ENCODE measurements at regions not wholly inside any gene's neighbourhood (a gene's known extent, or its start where the extent isn't known, plus 50 kb on each side); places are given as distances from the start of the nearest gene placed in this dataset.

DNA sequence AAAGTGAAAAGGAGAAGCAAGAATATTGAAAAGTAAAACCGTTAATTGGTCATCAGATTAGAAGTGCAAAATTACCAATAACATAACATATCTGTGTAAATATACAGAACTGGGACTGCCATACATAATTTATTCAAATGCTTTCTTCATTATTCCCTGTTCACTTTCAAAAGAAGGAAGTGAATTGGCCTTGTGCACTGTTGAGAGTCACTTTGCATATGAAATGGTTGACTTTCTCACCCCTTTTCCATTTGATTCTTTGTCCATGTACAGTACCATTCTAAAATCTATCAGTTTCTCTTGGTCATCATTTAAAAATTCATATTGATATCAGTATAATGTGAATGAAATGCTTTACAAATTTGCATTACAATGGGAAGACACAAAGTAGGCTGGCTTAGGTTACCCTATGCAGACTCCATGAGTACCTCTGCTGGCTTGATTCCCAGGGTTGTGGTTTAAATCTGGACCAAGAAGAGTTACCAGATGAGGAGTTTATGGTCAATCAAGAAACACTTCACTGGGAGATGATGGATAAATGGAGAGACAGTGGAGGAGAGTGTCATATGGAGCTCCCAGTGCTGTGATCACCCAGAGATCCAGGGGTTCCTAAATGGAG lies 210.9 kb upstream of the TOPAZ1 start:
- Histone ChIP-seq H3K4me3 (ENCODE audit: low read length) (no peak overlapping the region), H3K36me3 (ENCODE audit: insufficient read depth, low read length) (no peaks in the 10 kb centered on the region), H3K9me2 (replicated peaks; ENCODE audit: insufficient read depth, low read length) (no peaks in the 10 kb centered on the region), H3K9ac (ENCODE audit: low read length) (no peak overlapping the region), H3K27ac (ENCODE audit: low read length) (no peak overlapping the region), H3K79me2 (ENCODE audit: low read length) (no peaks in the 10 kb centered on the region), H3K4me1 (ENCODE audit: low read length) (peaks cover 9% of the 10 kb centered on the region), H3K9me3 (ENCODE audit: low read length) (no peaks in the 10 kb centered on the region), H3K4me2 (ENCODE audit: low read depth, low read length, poor library complexity, severe bottlenecking) (no peak overlapping the region), H4K20me1 (ENCODE audit: insufficient read depth, low read depth, low read length) (no peaks in the 10 kb centered on the region; the same call in 1 of the 2 replicates), H3K27me3 (ENCODE audit: low read length) (no peaks in the 10 kb centered on the region), H2AFZ (ENCODE audit: low read length) (no peak overlapping the region)
- no peak for DNase-seq

GRCh38 chr3:44031387-44032380 lies 210.0 kb upstream of the TOPAZ1 start:
- peaks cover 16% of the 10 kb centered on the region for H3K4me1 ChIP-seq (ENCODE audit: low read length)

DNA sequence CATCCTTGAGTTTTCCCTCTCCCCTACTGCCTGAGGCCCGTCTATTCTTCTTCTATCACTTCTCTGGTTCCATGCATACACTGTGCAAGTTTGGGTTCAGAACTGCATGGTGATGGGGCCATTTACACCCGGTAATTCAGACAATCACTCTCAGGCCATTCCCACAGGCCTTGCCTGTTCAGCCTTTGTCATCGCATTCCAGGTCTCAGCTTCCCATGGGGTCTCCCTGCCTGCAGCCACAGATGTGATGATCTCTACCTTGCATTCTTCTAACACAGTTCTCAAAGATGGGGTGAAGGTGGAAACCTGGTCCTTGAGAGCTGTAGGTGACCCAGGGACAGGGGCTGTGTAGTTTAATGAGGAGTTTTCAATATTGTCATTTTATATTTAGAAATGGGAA lies 209.2 kb upstream of the TOPAZ1 start:
- no peaks in the 10 kb centered on the region for H3K79me2 ChIP-seq (ENCODE audit: low read length)
- H3K4me1 ChIP-seq (ENCODE audit: low read length) = peaks cover 16% of the 10 kb centered on the region
- H3K36me3 ChIP-seq (ENCODE audit: insufficient read depth, low read length) = no peaks in the 10 kb centered on the region
- no peaks in the 10 kb centered on the region for H3K9me2 ChIP-seq (replicated peaks; ENCODE audit: insufficient read depth, low read length)
- H2AFZ ChIP-seq (ENCODE audit: low read length) = no peak overlapping the region
- no peaks in the 10 kb centered on the region for H3K9me3 ChIP-seq (ENCODE audit: low read length)
- no peak for DNase-seq
- H3K9ac ChIP-seq (ENCODE audit: low read length) = no peak overlapping the region
- no peak overlapping the region for H3K27ac ChIP-seq (ENCODE audit: low read length)
- H3K4me2 ChIP-seq (ENCODE audit: low read depth, low read length, poor library complexity, severe bottlenecking) = no peak overlapping the region
- no peaks in the 10 kb centered on the region; the same call in 1 of the 2 replicates for H4K20me1 ChIP-seq (ENCODE audit: insufficient read depth, low read depth, low read length)
- H3K27me3 ChIP-seq (ENCODE audit: low read length) = no peaks in the 10 kb centered on the region
- H3K4me3 ChIP-seq (ENCODE audit: low read length) = no peak overlapping the region

More at GRCh38 chr3:44031387-44032380, 210.0 kb upstream of the TOPAZ1 start:
- no peak for DNase-seq
- no peak overlapping the region for H3K4me2 ChIP-seq (ENCODE audit: low read depth, low read length, poor library complexity, severe bottlenecking)
- H3K27ac ChIP-seq (ENCODE audit: low read length) = no peak overlapping the region
- H3K79me2 ChIP-seq (ENCODE audit: low read length) = no peaks in the 10 kb centered on the region
- H2AFZ ChIP-seq (ENCODE audit: low read length) = no peak overlapping the region
- H4K20me1 ChIP-seq (ENCODE audit: insufficient read depth, low read depth, low read length) = no peaks in the 10 kb centered on the region; the same call in 1 of the 2 replicates
- H3K27me3 ChIP-seq (ENCODE audit: low read length) = no peaks in the 10 kb centered on the region
- H3K9me3 ChIP-seq (ENCODE audit: low read length) = no peaks in the 10 kb centered on the region
- no peaks in the 10 kb centered on the region for H3K9me2 ChIP-seq (replicated peaks; ENCODE audit: insufficient read depth, low read length)
- H3K36me3 ChIP-seq (ENCODE audit: insufficient read depth, low read length) = no peaks in the 10 kb centered on the region
- H3K9ac ChIP-seq (ENCODE audit: low read length) = no peak overlapping the region
- H3K4me3 ChIP-seq (ENCODE audit: low read length) = no peak overlapping the region

- H3K4me3 ChIP-seq (ENCODE audit: low read length) = no peak overlapping the region
Measured at GRCh38 chr3:44033123-44033522, 208.6 kb upstream of the TOPAZ1 start.

DNA sequence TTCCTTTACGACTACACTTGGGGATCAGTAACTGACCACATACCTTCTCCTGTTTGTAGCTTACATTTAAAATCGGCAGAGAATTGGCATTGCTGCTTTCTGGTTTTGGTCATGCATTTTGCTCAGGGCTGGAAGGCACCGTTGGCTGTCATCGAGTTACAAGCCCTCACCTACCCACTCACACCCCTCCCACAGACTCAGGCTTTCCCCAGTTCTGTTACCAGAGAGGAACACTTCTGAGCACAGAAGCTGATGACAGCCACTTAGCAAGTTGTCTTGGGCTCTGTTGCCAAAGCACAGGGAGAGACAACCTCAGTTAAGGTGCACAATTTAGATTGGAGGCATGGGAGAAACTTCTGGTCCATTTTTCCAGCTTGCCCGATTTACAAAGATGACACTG lies 204.8 kb upstream of the TOPAZ1 start:
- Histone ChIP-seq H3K27me3 (ENCODE audit: low read length) (no peaks in the 10 kb centered on the region), H3K36me3 (ENCODE audit: insufficient read depth, low read length) (no peaks in the 10 kb centered on the region), H4K20me1 (ENCODE audit: insufficient read depth, low read depth, low read length) (no peaks in the 10 kb centered on the region), H3K9me3 (ENCODE audit: low read length) (no peaks in the 10 kb centered on the region), H3K9ac (ENCODE audit: low read length) (no peak overlapping the region), H3K27ac (ENCODE audit: low read length) (no peak overlapping the region), H3K9me2 (replicated peaks; ENCODE audit: insufficient read depth, low read length) (no peaks in the 10 kb centered on the region), H3K4me3 (ENCODE audit: low read length) (no peak overlapping the region), H3K4me2 (ENCODE audit: low read depth, low read length, poor library complexity, severe bottlenecking) (no peak overlapping the region), H3K79me2 (ENCODE audit: low read length) (no peaks in the 10 kb centered on the region), H3K4me1 (ENCODE audit: low read length) (peaks cover 7% of the 10 kb centered on the region; the same call in 1 of the 2 replicates), H2AFZ (ENCODE audit: low read length) (no peak overlapping the region)
- DNase-seq = no peak

More at GRCh38 chr3:44033123-44033522, 208.6 kb upstream of the TOPAZ1 start:
- Histone ChIP-seq H2AFZ (ENCODE audit: low read length) (no peak overlapping the region), H3K4me1 (ENCODE audit: low read length) (peaks cover 16% of the 10 kb centered on the region), H3K9me2 (replicated peaks; ENCODE audit: insufficient read depth, low read length) (no peaks in the 10 kb centered on the region), H3K9ac (ENCODE audit: low read length) (no peak overlapping the region), H3K36me3 (ENCODE audit: insufficient read depth, low read length) (no peaks in the 10 kb centered on the region), H4K20me1 (ENCODE audit: insufficient read depth, low read depth, low read length) (no peaks in the 10 kb centered on the region), H3K27ac (ENCODE audit: low read length) (no peak overlapping the region), H3K9me3 (ENCODE audit: low read length) (no peaks in the 10 kb centered on the region), H3K79me2 (ENCODE audit: low read length) (no peaks in the 10 kb centered on the region), H3K4me2 (ENCODE audit: low read depth, low read length, poor library complexity, severe bottlenecking) (no peak overlapping the region), H3K27me3 (ENCODE audit: low read length) (no peaks in the 10 kb centered on the region)
- DNase-seq = no peak

DNA sequence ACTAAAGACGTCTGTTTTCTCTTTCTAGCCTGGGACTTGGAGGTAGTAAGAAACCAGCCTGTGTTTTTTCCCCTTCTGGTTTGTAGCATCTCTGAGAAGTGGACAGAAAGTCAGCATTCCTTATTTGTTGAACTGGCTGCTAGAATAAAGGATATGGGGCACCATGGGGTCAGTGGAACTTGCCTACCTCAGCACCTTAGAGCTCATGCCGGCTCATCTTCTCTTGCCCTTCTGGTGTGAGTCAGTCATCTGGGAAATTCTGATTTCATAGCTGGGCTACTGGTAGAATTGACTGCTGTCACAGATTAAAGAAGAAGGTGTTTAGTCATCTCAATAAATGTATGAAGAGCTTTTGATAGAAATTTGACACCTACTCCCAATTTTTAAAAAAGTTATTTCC lies 202.7 kb upstream of the TOPAZ1 start:
- H3K27ac ChIP-seq (ENCODE audit: low read length) = no peak overlapping the region
- H2AFZ ChIP-seq (ENCODE audit: low read length) = no peak overlapping the region
- no peaks in the 10 kb centered on the region for H3K9me3 ChIP-seq (ENCODE audit: low read length)
- H3K79me2 ChIP-seq (ENCODE audit: low read length) = no peaks in the 10 kb centered on the region
- H3K9ac ChIP-seq (ENCODE audit: low read length) = no peak overlapping the region
- H4K20me1 ChIP-seq (ENCODE audit: insufficient read depth, low read depth, low read length) = no peaks in the 10 kb centered on the region
- H3K4me3 ChIP-seq (ENCODE audit: low read length) = no peak overlapping the region
- no peaks in the 10 kb centered on the region for H3K9me2 ChIP-seq (replicated peaks; ENCODE audit: insufficient read depth, low read length)
- H3K36me3 ChIP-seq (ENCODE audit: insufficient read depth, low read length) = no peaks in the 10 kb centered on the region
- no peaks in the 10 kb centered on the region for H3K27me3 ChIP-seq (ENCODE audit: low read length)
- H3K4me1 ChIP-seq (ENCODE audit: low read length) = peaks cover 7% of the 10 kb centered on the region; the same call in 1 of the 2 replicates
- H3K4me2 ChIP-seq (ENCODE audit: low read depth, low read length, poor library complexity, severe bottlenecking) = no peak overlapping the region
- DNase-seq = no peak

DNA sequence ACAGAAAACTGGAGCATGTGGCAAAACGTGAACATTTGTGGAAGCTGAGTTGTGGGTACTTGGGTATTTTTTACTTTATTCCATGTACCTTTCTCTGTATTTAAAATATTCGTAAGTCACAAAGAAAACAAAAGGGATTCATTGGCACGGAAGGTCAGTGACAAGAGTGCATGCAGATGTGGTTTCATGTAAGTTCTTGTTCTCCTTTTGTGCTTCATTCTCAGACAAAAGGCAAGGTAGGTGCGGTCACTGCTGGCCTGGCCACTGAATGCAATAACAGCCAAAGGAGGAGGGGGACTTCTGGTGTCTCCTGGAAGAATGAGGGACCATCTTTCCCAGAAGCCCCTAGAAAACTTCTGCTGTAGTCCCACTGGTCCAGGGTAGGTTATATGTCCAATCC lies 200.0 kb upstream of the TOPAZ1 start:
- H3K9me2 ChIP-seq (replicated peaks; ENCODE audit: insufficient read depth, low read length) = no peaks in the 10 kb centered on the region
- H4K20me1 ChIP-seq (ENCODE audit: insufficient read depth, low read depth, low read length) = 0 out of 2 replicates have a peak, but pooled peaks cover 4% of the 10 kb centered on the region
- H3K27ac ChIP-seq (ENCODE audit: low read length) = no peak overlapping the region
- H2AFZ ChIP-seq (ENCODE audit: low read length) = no peak overlapping the region
- no peaks in the 10 kb centered on the region for H3K27me3 ChIP-seq (ENCODE audit: low read length)
- peaks cover 15% of the 10 kb centered on the region for H3K4me1 ChIP-seq (ENCODE audit: low read length)
- no peak overlapping the region for H3K4me3 ChIP-seq (ENCODE audit: low read length)
- H3K36me3 ChIP-seq (ENCODE audit: insufficient read depth, low read length) = no peaks in the 10 kb centered on the region
- DNase-seq = no peak
- no peak overlapping the region for H3K9ac ChIP-seq (ENCODE audit: low read length)
- no peaks in the 10 kb centered on the region for H3K79me2 ChIP-seq (ENCODE audit: low read length)
- H3K9me3 ChIP-seq (ENCODE audit: low read length) = no peaks in the 10 kb centered on the region
- H3K4me2 ChIP-seq (ENCODE audit: low read depth, low read length, poor library complexity, severe bottlenecking) = no peak overlapping the region

- DNase-seq = no peak
- H3K4me1 ChIP-seq (ENCODE audit: low read length) = peaks cover 15% of the 10 kb centered on the region
- no peak overlapping the region for H3K9ac ChIP-seq (ENCODE audit: low read length)
- H3K4me3 ChIP-seq (ENCODE audit: low read length) = no peak overlapping the region
- no peaks in the 10 kb centered on the region for H3K27me3 ChIP-seq (ENCODE audit: low read length)
- H3K36me3 ChIP-seq (ENCODE audit: insufficient read depth, low read length) = no peaks in the 10 kb centered on the region
- no peak overlapping the region for H3K4me2 ChIP-seq (ENCODE audit: low read depth, low read length, poor library complexity, severe bottlenecking)
- H3K27ac ChIP-seq (ENCODE audit: low read length) = no peak overlapping the region
- no peaks in the 10 kb centered on the region for H3K9me2 ChIP-seq (replicated peaks; ENCODE audit: insufficient read depth, low read length)
- no peak overlapping the region for H2AFZ ChIP-seq (ENCODE audit: low read length)
- no peaks in the 10 kb centered on the region for H3K79me2 ChIP-seq (ENCODE audit: low read length)
- H3K9me3 ChIP-seq (ENCODE audit: low read length) = no peaks in the 10 kb centered on the region
- 0 out of 2 replicates have a peak, but pooled peaks cover 6% of the 10 kb centered on the region for H4K20me1 ChIP-seq (ENCODE audit: insufficient read depth, low read depth, low read length)
Measured at GRCh38 chr3:44042772-44043171, 198.9 kb upstream of the TOPAZ1 start.

All from Karpas-422 (cell line).